Loucy (cell line): ENCODE measurements at regions not wholly inside any gene's neighbourhood (a gene's known extent, or its start where the extent isn't known, plus 50 kb on each side); places are given as distances from the start of the nearest gene placed in this dataset.

Source experiments
- H2AFZ ChIP-seq: fragments of 200-600 bp; sonication (generic); 2 replicates; pipeline ENCODE4 v1.6.0; 2016; ENCODE audit warnings: antibody characterized with exemption, mild to moderate bottlenecking, low read length, moderate library complexity
- H3F3A ChIP-seq: fragments of 200-600 bp; 2 replicates; pipeline ENCODE4 v1.6.0; 2016; ENCODE audit warnings: antibody characterized with exemption, low read depth, mild to moderate bottlenecking
- H3K27me3 ChIP-seq: fragments of 200-600 bp; sonication (generic); 2 replicates; pipeline ENCODE4 v1.6.1; 2014; ENCODE audit warnings: low read length, mild to moderate bottlenecking; ENCODE audit not compliant: insufficient read depth, poor library complexity, severe bottlenecking
- H3K36me3 ChIP-seq: fragments of 200-600 bp; sonication (generic); 2 replicates; pipeline ENCODE4 v1.6.1; 2016; ENCODE audit warnings: low read length; ENCODE audit not compliant: insufficient read depth
- H3K4me1 ChIP-seq: fragments of 200-600 bp; sonication (generic); 2 replicates; pipeline ENCODE4 v1.5.1; 2014; ENCODE audit warnings: low read length, mild to moderate bottlenecking; ENCODE audit not compliant: insufficient read depth, poor library complexity, severe bottlenecking
- H3K4me2 ChIP-seq: fragments of 200-600 bp; sonication (generic); 2 replicates; pipeline ENCODE4 v1.6.0; 2014; ENCODE audit warnings: antibody characterized with exemption, low read length, low read depth, mild to moderate bottlenecking; ENCODE audit not compliant: poor library complexity, severe bottlenecking
- H3K4me3 ChIP-seq: fragments of 200-600 bp; sonication (generic); 2 replicates; pipeline ENCODE4 v1.5.1; 2014; ENCODE audit warnings: low read length, mild to moderate bottlenecking, mixed read lengths; ENCODE audit not compliant: poor library complexity, severe bottlenecking
- H3K79me2 ChIP-seq: fragments of 200-600 bp; sonication (generic); 2 replicates; pipeline ENCODE4 v1.6.1; 2014; ENCODE audit warnings: low read length; ENCODE audit not compliant: insufficient read depth
- H3K9ac ChIP-seq: fragments of 200-600 bp; sonication (generic); 2 replicates; pipeline ENCODE4 v1.6.0; 2014; ENCODE audit warnings: mild to moderate bottlenecking, low read depth, low read length, moderate library complexity; ENCODE audit not compliant: poor library complexity, severe bottlenecking
- H3K9me2 ChIP-seq: fragments of 200-600 bp; sonication (generic); replicated peaks from 2 replicates; pipeline ENCODE4 v1.6.1; 2016; ENCODE audit warnings: low read depth, low read length, mixed read lengths
- H3K9me3 ChIP-seq: fragments of 200-600 bp; sonication (generic); 2 replicates; pipeline ENCODE4 v1.6.1; 2014; ENCODE audit warnings: mild to moderate bottlenecking, antibody characterized with exemption, low read length, low read depth; ENCODE audit not compliant: insufficient read depth
- H4K20me1 ChIP-seq: fragments of 200-600 bp; sonication (generic); 2 replicates; pipeline ENCODE4 v1.6.0; 2014; ENCODE audit warnings: antibody characterized with exemption, low read length, mild to moderate bottlenecking; ENCODE audit not compliant: insufficient read depth, poor library complexity, severe bottlenecking
- CTCF ChIP-seq: fragments of 200-600 bp; sonication (generic); conservative IDR thresholded peaks from 2 replicates; pipeline ENCODE4 v1.5.1; 2014; ENCODE audit warnings: mild to moderate bottlenecking, antibody characterized with exemption, low read length
- EZH2phosphoT487 ChIP-seq: fragments of 200-600 bp; IDR thresholded peaks from 2 replicates; pipeline ENCODE4 v1.6.1; 2018; ENCODE audit warnings: antibody characterized with exemption, mild to moderate bottlenecking, moderate library complexity, borderline replicate concordance

- Histone ChIP-seq H3K4me2 (no peak overlapping the region), H3K4me3 (no peak overlapping the region), H3K9ac (no peak overlapping the region), H3K36me3 (no peaks in the 10 kb centered on the region), H3K4me1 (peaks cover 3% of the 10 kb centered on the region), H4K20me1 (no peaks in the 10 kb centered on the region), H3K9me2 (no peaks in the 10 kb centered on the region), H2AFZ (0 out of 2 replicates have a peak overlapping the region, but pooled peaks have one; percentile 42), H3K9me3 (no peaks in the 10 kb centered on the region), H3F3A (no peaks in the 10 kb centered on the region), H3K79me2 (no peaks in the 10 kb centered on the region), H3K27me3 (no peaks in the 10 kb centered on the region)
- no peak for TF ChIP-seq EZH2phosphoT487
These were observed 139.5 kb upstream of the NABP1 start for GRCh38 chr2:191538334-191538903.

GRCh38 chr2:191539068-191539467 is 138.9 kb upstream of the NABP1 start:
- H3K27me3 ChIP-seq: no peaks in the 10 kb centered on the region
- H3K9me2 ChIP-seq: no peaks in the 10 kb centered on the region
- TF ChIP-seq CTCF (peak; percentile 80), EZH2phosphoT487 (no peak)
- no peaks in the 10 kb centered on the region for H3F3A ChIP-seq
- no peak overlapping the region for H3K9ac ChIP-seq
- no peaks in the 10 kb centered on the region for H3K36me3 ChIP-seq
- no peaks in the 10 kb centered on the region for H3K9me3 ChIP-seq
- peaks cover 3% of the 10 kb centered on the region for H3K4me1 ChIP-seq
- H2AFZ ChIP-seq: peak overlapping the region; percentile 57
- H3K4me2 ChIP-seq: no peak overlapping the region
- H3K4me3 ChIP-seq: no peak overlapping the region
- H4K20me1 ChIP-seq: no peaks in the 10 kb centered on the region
- no peaks in the 10 kb centered on the region for H3K79me2 ChIP-seq

GRCh38 chr2:191540681-191541080 is 137.3 kb upstream of the NABP1 start:
- Histone ChIP-seq H3K36me3 (no peaks in the 10 kb centered on the region), H3K9me2 (no peaks in the 10 kb centered on the region), H2AFZ (no peak overlapping the region), H3K4me2 (no peak overlapping the region), H3F3A (no peaks in the 10 kb centered on the region), H3K9ac (no peak overlapping the region), H3K79me2 (no peaks in the 10 kb centered on the region), H3K9me3 (no peaks in the 10 kb centered on the region), H4K20me1 (no peaks in the 10 kb centered on the region), H3K27me3 (no peaks in the 10 kb centered on the region), H3K4me1 (peaks cover 3% of the 10 kb centered on the region), H3K4me3 (no peak overlapping the region)
- TF ChIP-seq CTCF: no peak

GRCh38 chr2:191543708-191544107 is 134.2 kb upstream of the NABP1 start:
- no peak for TF ChIP-seq CTCF
- TF ChIP-seq EZH2phosphoT487: no peak
- Histone ChIP-seq H4K20me1 (no peaks in the 10 kb centered on the region), H3K9ac (no peak overlapping the region), H3K27me3 (no peaks in the 10 kb centered on the region), H3K36me3 (no peaks in the 10 kb centered on the region), H3K4me1 (no peaks in the 10 kb centered on the region), H3K9me2 (no peaks in the 10 kb centered on the region), H3K79me2 (no peaks in the 10 kb centered on the region), H3K4me3 (no peak overlapping the region), H3K4me2 (no peak overlapping the region), H3K9me3 (no peaks in the 10 kb centered on the region), H3F3A (no peaks in the 10 kb centered on the region), H2AFZ (no peak overlapping the region)
